Trophoblast cell (in vitro differentiated cells and primary cell): ENCODE measurements at regions not wholly inside any gene's neighbourhood (a gene's known extent, or its start where the extent isn't known, plus 50 kb on each side); places are given as distances from the start of the nearest gene placed in this dataset.

Source experiments
- DNase-seq, 2 donors: peaks; one replicate each; pipeline ENCODE4 v3.0.0-alpha.2; 2016
- H2AFZ ChIP-seq: 2 replicates; pipeline ENCODE4 v1.6.1; 2013; ENCODE audit warnings: low read length, moderate library complexity, mild to moderate bottlenecking; ENCODE audit not compliant: insufficient read depth, poor library complexity
- H2AK5ac ChIP-seq: 2 replicates; pipeline ENCODE4 v1.6.1; 2013; ENCODE audit warnings: mild to moderate bottlenecking, low read length
- H2BK120ac ChIP-seq: 2 replicates; pipeline ENCODE4 v1.6.1; 2013; ENCODE audit warnings: low read length, mild to moderate bottlenecking, moderate library complexity; ENCODE audit not compliant: insufficient read depth, poor library complexity
- H2BK12ac ChIP-seq: 2 replicates; pipeline ENCODE4 v1.6.1; 2013; ENCODE audit warnings: mild to moderate bottlenecking, low read length, moderate library complexity
- H2BK5ac ChIP-seq: 2 replicates; pipeline ENCODE4 v1.6.1; 2013; ENCODE audit warnings: low read length, low read depth, moderate library complexity, mild to moderate bottlenecking; ENCODE audit not compliant: poor library complexity
- H3K14ac ChIP-seq: 2 replicates; pipeline ENCODE4 v1.6.1; 2013; ENCODE audit warnings: mild to moderate bottlenecking, low read length
- H3K18ac ChIP-seq: 2 replicates; pipeline ENCODE4 v1.6.1; 2013; ENCODE audit warnings: mild to moderate bottlenecking, low read length
- H3K23ac ChIP-seq: 2 replicates; pipeline ENCODE4 v1.6.1; 2013; ENCODE audit warnings: low read length
- H3K27ac ChIP-seq: 2 replicates; pipeline ENCODE4 v1.5.1; 2013; ENCODE audit warnings: low read depth, mild to moderate bottlenecking, inconsistent platforms, low read length, moderate library complexity
- H3K27me3 ChIP-seq: 2 replicates; pipeline ENCODE4 v1.6.1; 2013; ENCODE audit warnings: inconsistent platforms, mild to moderate bottlenecking, low read length, moderate library complexity; ENCODE audit not compliant: insufficient read depth
- H3K36me3 ChIP-seq, 2 experiments: 1 replicate in 1 of 2; 2 replicates in 1 of 2; pipeline ENCODE4 v1.6.1; 2013; ENCODE audit warnings: low read length in 2 of 2, mild to moderate bottlenecking in 2 of 2, moderate library complexity in 1 of 2; ENCODE audit not compliant: insufficient read depth in 2 of 2, control insufficient read depth in 1 of 2
- H3K4ac ChIP-seq: 2 replicates; pipeline ENCODE4 v1.6.1; 2013; ENCODE audit warnings: low read depth, mild to moderate bottlenecking, low read length, moderate library complexity
- H3K4me1 ChIP-seq, 2 experiments: 1 replicate in 1 of 2; 2 replicates in 1 of 2; pipeline ENCODE4 v1.6.1; 2013; ENCODE audit warnings: low read length in 2 of 2, mild to moderate bottlenecking in 2 of 2, moderate library complexity in 1 of 2; ENCODE audit not compliant: insufficient read depth in 2 of 2, control insufficient read depth in 1 of 2
- H3K4me2 ChIP-seq: 2 replicates; pipeline ENCODE4 v1.6.1; 2013; ENCODE audit warnings: inconsistent platforms, mild to moderate bottlenecking, low read length, moderate library complexity
- H3K4me3 ChIP-seq: 2 replicates; pipeline ENCODE4 v1.5.1; 2013; ENCODE audit warnings: mild to moderate bottlenecking, low read depth, low read length, inconsistent platforms
- H3K79me1 ChIP-seq: one replicate; pipeline ENCODE4 v1.6.1; 2013; ENCODE audit warnings: low read length
- H3K79me2 ChIP-seq: 2 replicates; pipeline ENCODE4 v1.6.1; 2013; ENCODE audit warnings: low read length, mild to moderate bottlenecking; ENCODE audit not compliant: control insufficient read depth, insufficient read depth, poor library complexity
- H3K9ac ChIP-seq: 2 replicates; pipeline ENCODE4 v1.6.1; 2013; ENCODE audit warnings: mild to moderate bottlenecking, low read length
- H3K9me3 ChIP-seq: 2 replicates; pipeline ENCODE4 v1.6.1; 2013; ENCODE audit warnings: low read depth, mild to moderate bottlenecking, control low read depth, inconsistent platforms, low read length; ENCODE audit not compliant: insufficient read depth
- H4K12ac ChIP-seq: 2 replicates; pipeline ENCODE4 v1.6.1; 2013; ENCODE audit warnings: low read depth, mild to moderate bottlenecking, low read length, moderate library complexity
- H4K8ac ChIP-seq: 2 replicates; pipeline ENCODE4 v1.6.1; 2013; ENCODE audit warnings: low read depth, mild to moderate bottlenecking, low read length, moderate library complexity
- H4K91ac ChIP-seq: one replicate; pipeline ENCODE4 v1.6.1; 2013; ENCODE audit warnings: low read depth, mild to moderate bottlenecking, low read length, moderate library complexity
- WGBS: extraction: QIAGEN DNeasy Blood & Tissue Kit; methylation state at CpG from one replicate; pipeline ENCODE4 v1.1.7; 2013; ENCODE audit warnings: missing lambda C conversion rate; ENCODE audit not compliant: insufficient read length, insufficient coverage; ENCODE audit errors: extremely low coverage; 5-methylcytosine and 5-hydroxymethylcytosine counted together

GRCh38 chr18:51371929-51372328, 174.4 kb upstream of the MEX3C start:
- no CpG with 5 or more reads among the region's 1 CpG for WGBS
- no peak overlapping the region for H2BK12ac ChIP-seq
- H3K4me3 ChIP-seq = no peak overlapping the region

GRCh38 chr18:51382081-51382480, 184.6 kb upstream of the MEX3C start:
- no peak overlapping the region for H2BK12ac ChIP-seq
- no peak overlapping the region for H3K23ac ChIP-seq
- H3K18ac ChIP-seq = no peak overlapping the region
- no peak for DNase-seq
- no peak overlapping the region for H3K4me3 ChIP-seq
- no peak overlapping the region for H3K4me2 ChIP-seq
- H3K36me3 ChIP-seq = no peaks in the 10 kb centered on the region
- no peak overlapping the region for H3K4ac ChIP-seq
- no peaks in the 10 kb centered on the region for H3K4me1 ChIP-seq
- no peak overlapping the region for H4K12ac ChIP-seq
- H3K27ac ChIP-seq = no peak overlapping the region
- H3K9me3 ChIP-seq = no peaks in the 10 kb centered on the region
- no peak overlapping the region for H2BK5ac ChIP-seq
- H4K91ac ChIP-seq = no peak overlapping the region
- no peaks in the 10 kb centered on the region for H3K79me1 ChIP-seq
- no peak overlapping the region for H2AFZ ChIP-seq
- H3K9ac ChIP-seq = no peak overlapping the region
- no peaks in the 10 kb centered on the region for H3K27me3 ChIP-seq
- WGBS = no CpG with 5 or more reads among the region's 4 CpGs
- H4K8ac ChIP-seq = no peak overlapping the region
- H2AK5ac ChIP-seq = no peak overlapping the region
- no peak overlapping the region for H2BK120ac ChIP-seq
- H3K14ac ChIP-seq = no peak overlapping the region
- H3K79me2 ChIP-seq = no peaks in the 10 kb centered on the region

More at GRCh38 chr18:51371929-51372328, 174.4 kb upstream of the MEX3C start:
- Histone ChIP-seq H3K36me3 (no peaks in the 10 kb centered on the region), H3K18ac (no peak overlapping the region), H3K14ac (no peak overlapping the region), H4K8ac (no peak overlapping the region), H2AK5ac (no peak overlapping the region), H3K27ac (no peak overlapping the region), H3K9me3 (no peaks in the 10 kb centered on the region), H2BK5ac (no peak overlapping the region), H3K4ac (no peak overlapping the region), H4K12ac (no peak overlapping the region), H3K23ac (no peak overlapping the region), H3K79me2 (no peaks in the 10 kb centered on the region), H3K79me1 (no peaks in the 10 kb centered on the region), H3K4me1 (no peaks in the 10 kb centered on the region), H2AFZ (no peak overlapping the region), H2BK120ac (no peak overlapping the region), H3K27me3 (no peaks in the 10 kb centered on the region), H3K9ac (no peak overlapping the region), H4K91ac (no peak overlapping the region), H3K4me2 (no peak overlapping the region)
- no peak for DNase-seq

- Histone ChIP-seq H2AK5ac (no peak overlapping the region), H3K4me2 (no peak overlapping the region), H3K23ac (no peak overlapping the region), H3K79me2 (no peaks in the 10 kb centered on the region), H3K14ac (no peak overlapping the region), H4K8ac (no peak overlapping the region), H3K4ac (no peak overlapping the region), H3K4me3 (no peak overlapping the region), H4K91ac (no peak overlapping the region), H3K18ac (no peak overlapping the region), H2AFZ (no peak overlapping the region), H3K9ac (no peak overlapping the region), H2BK120ac (no peak overlapping the region), H3K79me1 (no peaks in the 10 kb centered on the region), H3K36me3 (no peaks in the 10 kb centered on the region), H3K27me3 (no peaks in the 10 kb centered on the region), H2BK12ac (no peak overlapping the region), H4K12ac (no peak overlapping the region), H3K4me1 (no peaks in the 10 kb centered on the region), H3K9me3 (no peaks in the 10 kb centered on the region), H2BK5ac (no peak overlapping the region), H3K27ac (no peak overlapping the region)
- WGBS = no CpG with 5 or more reads among the region's 4 CpGs
- DNase-seq = no peak
Measured at GRCh38 chr18:51383116-51383515, 185.6 kb upstream of the MEX3C start.

- no CpG with 5 or more reads among the region's 1 CpG for WGBS
- Histone ChIP-seq H2BK120ac (no peak overlapping the region), H3K36me3 (no peaks in the 10 kb centered on the region), H3K14ac (no peak overlapping the region), H3K27ac (no peak overlapping the region), H3K18ac (no peak overlapping the region), H3K79me1 (no peaks in the 10 kb centered on the region), H4K12ac (no peak overlapping the region), H3K23ac (no peak overlapping the region), H4K91ac (no peak overlapping the region), H2AFZ (no peak overlapping the region), H3K79me2 (no peaks in the 10 kb centered on the region), H3K4me2 (no peak overlapping the region), H2BK5ac (no peak overlapping the region), H2AK5ac (no peak overlapping the region), H4K8ac (no peak overlapping the region), H3K9me3 (no peaks in the 10 kb centered on the region), H3K4ac (no peak overlapping the region), H3K4me3 (no peak overlapping the region), H3K9ac (no peak overlapping the region), H3K4me1 (no peaks in the 10 kb centered on the region), H3K27me3 (no peaks in the 10 kb centered on the region), H2BK12ac (no peak overlapping the region)
- DNase-seq = no peak
Measured at GRCh38 chr18:51383711-51384110, 186.2 kb upstream of the MEX3C start.
